ENCODE measurements at regions not wholly inside any gene's neighbourhood (a gene's known extent, or its start where the extent isn't known, plus 50 kb on each side); places are given as distances from the start of the nearest gene placed in this dataset.

- TF ChIP-seq CHD1 (IDR thresholded peaks at IDR 0.05; ENCODE audit: low read depth, low read length) (no peak), POLR2A (IDR thresholded peaks at IDR 0.05; ENCODE audit: low read depth, low read length) (no peak), RAD21 (IDR thresholded peaks at IDR 0.05; ENCODE audit: low read length) (no peak), CEBPB (IDR thresholded peaks at IDR 0.05; ENCODE audit: low read depth, low read length) (no peak), RFX5 (IDR thresholded peaks at IDR 0.05; ENCODE audit: low read depth, low read length) (no peak), FOS (IDR thresholded peaks at IDR 0.05; ENCODE audit: low read depth, low read length) (no peak), MXI1 (IDR thresholded peaks at IDR 0.05; ENCODE audit: borderline replicate concordance, low read depth, low read length) (no peak)
- TF ChIP-seq, protein P1, sequence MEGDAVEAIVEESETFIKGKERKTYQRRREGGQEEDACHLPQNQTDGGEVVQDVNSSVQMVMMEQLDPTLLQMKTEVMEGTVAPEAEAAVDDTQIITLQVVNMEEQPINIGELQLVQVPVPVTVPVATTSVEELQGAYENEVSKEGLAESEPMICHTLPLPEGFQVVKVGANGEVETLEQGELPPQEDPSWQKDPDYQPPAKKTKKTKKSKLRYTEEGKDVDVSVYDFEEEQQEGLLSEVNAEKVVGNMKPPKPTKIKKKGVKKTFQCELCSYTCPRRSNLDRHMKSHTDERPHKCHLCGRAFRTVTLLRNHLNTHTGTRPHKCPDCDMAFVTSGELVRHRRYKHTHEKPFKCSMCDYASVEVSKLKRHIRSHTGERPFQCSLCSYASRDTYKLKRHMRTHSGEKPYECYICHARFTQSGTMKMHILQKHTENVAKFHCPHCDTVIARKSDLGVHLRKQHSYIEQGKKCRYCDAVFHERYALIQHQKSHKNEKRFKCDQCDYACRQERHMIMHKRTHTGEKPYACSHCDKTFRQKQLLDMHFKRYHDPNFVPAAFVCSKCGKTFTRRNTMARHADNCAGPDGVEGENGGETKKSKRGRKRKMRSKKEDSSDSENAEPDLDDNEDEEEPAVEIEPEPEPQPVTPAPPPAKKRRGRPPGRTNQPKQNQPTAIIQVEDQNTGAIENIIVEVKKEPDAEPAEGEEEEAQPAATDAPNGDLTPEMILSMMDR (conservative IDR thresholded peaks at IDR 0.05; ENCODE audit: low read depth, low read length): no peak
- TF ChIP-seq, protein P2, sequence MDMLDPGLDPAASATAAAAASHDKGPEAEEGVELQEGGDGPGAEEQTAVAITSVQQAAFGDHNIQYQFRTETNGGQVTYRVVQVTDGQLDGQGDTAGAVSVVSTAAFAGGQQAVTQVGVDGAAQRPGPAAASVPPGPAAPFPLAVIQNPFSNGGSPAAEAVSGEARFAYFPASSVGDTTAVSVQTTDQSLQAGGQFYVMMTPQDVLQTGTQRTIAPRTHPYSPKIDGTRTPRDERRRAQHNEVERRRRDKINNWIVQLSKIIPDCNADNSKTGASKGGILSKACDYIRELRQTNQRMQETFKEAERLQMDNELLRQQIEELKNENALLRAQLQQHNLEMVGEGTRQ (IDR thresholded peaks at IDR 0.05; ENCODE audit: low read depth, low read length): no peak
- TF ChIP-seq, protein P3, sequence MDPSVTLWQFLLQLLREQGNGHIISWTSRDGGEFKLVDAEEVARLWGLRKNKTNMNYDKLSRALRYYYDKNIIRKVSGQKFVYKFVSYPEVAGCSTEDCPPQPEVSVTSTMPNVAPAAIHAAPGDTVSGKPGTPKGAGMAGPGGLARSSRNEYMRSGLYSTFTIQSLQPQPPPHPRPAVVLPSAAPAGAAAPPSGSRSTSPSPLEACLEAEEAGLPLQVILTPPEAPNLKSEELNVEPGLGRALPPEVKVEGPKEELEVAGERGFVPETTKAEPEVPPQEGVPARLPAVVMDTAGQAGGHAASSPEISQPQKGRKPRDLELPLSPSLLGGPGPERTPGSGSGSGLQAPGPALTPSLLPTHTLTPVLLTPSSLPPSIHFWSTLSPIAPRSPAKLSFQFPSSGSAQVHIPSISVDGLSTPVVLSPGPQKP (IDR thresholded peaks at IDR 0.05; ENCODE audit: borderline replicate concordance, low read depth, low read length): no peak
Measured at GRCh38 chr6:22882581-22882980, 313.2 kb downstream of the HDGFL1 start.
